K562 (cell line): ENCODE measurements at regions not wholly inside any gene's neighbourhood (a gene's known extent, or its start where the extent isn't known, plus 50 kb on each side); places are given as distances from the start of the nearest gene placed in this dataset.

Experiments used
- ATAC-seq: fragments of 200-7000 bp; cut with Tn5 transposase; 3 replicates; pipeline ENCODE4 v1.9.1; 2020; ENCODE audit warnings: moderate library complexity
- BruUV-seq: library from RNA; stranded (reverse); fragments of 400-500 nt; replicated peaks from 2 replicates; lab custom pipeline; 2021; lab: Mats Ljungman, UMichigan
- CTCF ChIA-PET: fragments of 300-600 bp; formaldehyde crosslinking; extraction: SDS; loops from one replicate; lab custom pipeline; 2021; ENCODE audit warnings: low intra/inter-chr PET ratio; lab: Yijun Ruan, JAX
- POLR2A ChIA-PET: fragments of 300-600, 350-650 bp; sonication (Branson Sonifier 250); formaldehyde crosslinking; extraction: SDS; loops from one replicate; lab custom pipeline; 2021; ENCODE audit warnings: antibody characterized with exemption, inconsistent platforms; lab: Yijun Ruan, JAX
- DNase-seq, 4 experiments: peaks; one replicate each; pipeline versions ENCODE4 v3.0.0 to v3.0.0-alpha.2; 2011 to 2018; ENCODE audit warnings: low spot score in 3 of 4, mixed read lengths in 3 of 4; ENCODE audit errors: extremely low read depth in 1 of 4
- FAIRE-seq: peaks from 2 replicates; lab custom pipeline; 2011; peaks lifted over from hg19 to GRCh38; lab: Jason Lieb, UNC
- H2AFZ ChIP-seq: 2 replicates; pipeline ENCODE4 v1.6.0; 2011; ENCODE audit warnings: low read depth, low read length, control low read depth, inconsistent platforms
- H3K27ac ChIP-seq: fragments of 200-600 bp; 3 replicates; pipeline ENCODE4 v1.8.0; 2011; ENCODE audit warnings: low read depth, mild to moderate bottlenecking, control low read depth, inconsistent platforms, low read length, moderate library complexity, mixed read lengths; ENCODE audit errors: extremely low read depth
- H3K27me3 ChIP-seq, 2 experiments: fragments of 300-600 bp in 1 of 2; 2 replicates in 1 of 2; 3 replicates in 1 of 2; pipeline versions ENCODE4 v1.6.0 to v1.8.0; 2011; ENCODE audit warnings: inconsistent platforms in 2 of 2, low read length in 2 of 2, mild to moderate bottlenecking in 1 of 2, mixed read lengths in 1 of 2, moderate library complexity in 1 of 2; ENCODE audit not compliant: control insufficient read depth in 2 of 2, insufficient read depth in 2 of 2
- H3K36me3 ChIP-seq: fragments of 300-600 bp; 3 replicates; pipeline ENCODE4 v1.8.0; 2011; ENCODE audit warnings: mild to moderate bottlenecking, low read length, inconsistent platforms; ENCODE audit not compliant: control insufficient read depth, insufficient read depth
- H3K4me1 ChIP-seq, 2 experiments: fragments of 200-600 bp in 1 of 2; replicated peaks in 1 of 2; 2 replicates in 1 of 2; 3 replicates in 1 of 2; pipeline versions ENCODE4 v1.5.1 to v1.8.0; 2011; ENCODE audit warnings: inconsistent platforms in 2 of 2, low read length in 2 of 2, mild to moderate bottlenecking in 1 of 2, mixed read lengths in 1 of 2, moderate library complexity in 1 of 2; ENCODE audit not compliant: control insufficient read depth in 2 of 2, insufficient read depth in 2 of 2
- H3K4me2 ChIP-seq: 2 replicates; pipeline ENCODE4 v1.6.1; 2011; ENCODE audit warnings: low read length, control low read depth, inconsistent platforms, mixed read lengths; ENCODE audit not compliant: insufficient read depth
- H3K4me3 ChIP-seq: fragments of 200-600 bp; sonication (generic), shearing (Covaris generic); 2 replicates; pipeline ENCODE4 v1.5.1; 2016; ENCODE audit warnings: control low read depth, inconsistent platforms
- H3K79me2 ChIP-seq: fragments of 200-600 bp; 3 replicates; pipeline ENCODE4 v1.8.0; 2011; ENCODE audit warnings: low read length, inconsistent platforms; ENCODE audit not compliant: control insufficient read depth, insufficient read depth
- H3K9ac ChIP-seq, 2 experiments: 2 replicates each; pipeline versions ENCODE4 v1.6.0 to v1.6.1; 2011; ENCODE audit warnings: low read depth in 2 of 2, low read length in 2 of 2, control low read depth in 1 of 2, inconsistent platforms in 1 of 2, mild to moderate bottlenecking in 1 of 2, mixed read lengths in 1 of 2; ENCODE audit not compliant: insufficient read depth in 1 of 2
- H3K9me1 ChIP-seq: one replicate; pipeline ENCODE4 v1.6.0; 2011; ENCODE audit warnings: inconsistent platforms, mild to moderate bottlenecking, low read length, moderate library complexity; ENCODE audit not compliant: control insufficient read depth, insufficient read depth
- H3K9me3 ChIP-seq: replicated peaks from 2 replicates; pipeline ENCODE4 v1.5.1; 2011; ENCODE audit warnings: low read depth, low read length, inconsistent platforms; ENCODE audit not compliant: control insufficient read depth, insufficient read depth
- H4K20me1 ChIP-seq: replicated peaks from 2 replicates; pipeline ENCODE4 v1.6.1; 2011; ENCODE audit warnings: low read length, inconsistent platforms, mixed read lengths; ENCODE audit not compliant: control insufficient read depth, insufficient read depth
- MBD1 ChIP-seq: fragments of 250-450 bp; sonication (Bioruptor Pico); IDR thresholded peaks from 2 replicates; pipeline ENCODE4 v1.8.0; 2022; ENCODE audit warnings: inconsistent platforms
- NFXL1 ChIP-seq: fragments of 450-650 bp; formaldehyde crosslinking; IDR thresholded peaks from 2 replicates; pipeline ENCODE4 v1.4.0; 2021; ENCODE audit warnings: mild to moderate bottlenecking
- NR3C1 ChIP-seq: sonication (generic); formaldehyde crosslinking; IDR thresholded peaks from 2 replicates; pipeline ENCODE4 v1.8.1; 2022; ENCODE audit warnings: missing genetic modification reagents
- NR4A1 ChIP-seq, 2 experiments: fragments of 250-450 bp in 1 of 2; fragments of 450-650 bp in 1 of 2; sonication (Bioruptor Pico) in 1 of 2; IDR thresholded peaks; 2 replicates each; pipeline versions ENCODE4 v1.4.0 to v1.6.1; 2016 to 2020; ENCODE audit warnings: mild to moderate bottlenecking in 2 of 2, missing compliant biosample characterization in 1 of 2, missing genetic modification characterization in 1 of 2, moderate library complexity in 1 of 2
- SMC3 ChIP-seq: conservative IDR thresholded peaks from 2 replicates; pipeline ENCODE4 v1.6.1; 2011; ENCODE audit warnings: low read depth, low read length, improper control_type of control experiment; ENCODE audit not compliant: insufficient read depth
- ZFP1 ChIP-seq: fragments of 450-650 bp; formaldehyde crosslinking; IDR thresholded peaks from 2 replicates; pipeline ENCODE4 v1.4.0; 2020; ENCODE audit warnings: mild to moderate bottlenecking, mixed read lengths
- ZNF146 ChIP-seq: IDR thresholded peaks from one replicate; pipeline ENCODE4 v1.6.1; 2018; ENCODE audit warnings: missing compliant biosample characterization; ENCODE audit not compliant: unreplicated experiment
- ZNF444 ChIP-seq: fragments of 250-450 bp; sonication (Bioruptor Pico); IDR thresholded peaks from 2 replicates; pipeline ENCODE4 v1.4.0; 2020; ENCODE audit warnings: mild to moderate bottlenecking, moderate library complexity
- WGBS: fragments of 100-300 bp; shearing (Covaris generic); methylation state at CpG from one replicate; pipeline ENCODE4 v1.1.6; 2016; ENCODE audit warnings: low coverage, mixed read lengths; ENCODE audit not compliant: insufficient coverage; ENCODE audit errors: missing lambda C conversion rate; 5-methylcytosine and 5-hydroxymethylcytosine counted together
- in situ Hi-C: fragments of 300-500 bp; cut with MboI; formaldehyde crosslinking; loops from 4 replicates; pipeline ENCODE4 v1.15.0; 2018; ENCODE audit warnings: inconsistent platforms, mixed read lengths
- intact Hi-C: fragments of 100-400 bp; cut with micrococcal nuclease; formaldehyde crosslinking; loops from 2 replicates; pipeline ENCODE4 v1.14.2; 2022

GRCh38 chr11:37770145-37770544 is 1172.1 kb upstream of the RAG2 start:
- H2AFZ ChIP-seq = no peak overlapping the region
- H3K36me3 ChIP-seq = no peaks in the 10 kb centered on the region
- WGBS = 0% methylated on average over 1 of the region's 1 CpG
- ChIA-PET CTCF (no interaction called here), POLR2A (no interaction called here)
- H3K9me3 ChIP-seq = no peaks in the 10 kb centered on the region
- intact Hi-C loops = no loop called here
- H3K4me1 ChIP-seq = no peaks in the 10 kb centered on the region
- no peak for ATAC-seq
- no peaks in the 10 kb centered on the region for H3K9me1 ChIP-seq
- no peak overlapping the region for H3K4me2 ChIP-seq
- no peak overlapping the region for H3K9ac ChIP-seq
- H3K79me2 ChIP-seq = no peaks in the 10 kb centered on the region
- FAIRE-seq = no peak
- in situ Hi-C loops = no loop called here
- no peaks in the 10 kb centered on the region for H4K20me1 ChIP-seq
- no TSS peak for BruUV-seq
- H3K27ac ChIP-seq = no peak overlapping the region
- DNase-seq = no peak
- H3K27me3 ChIP-seq = no peaks in the 10 kb centered on the region
- H3K4me3 ChIP-seq = no peak overlapping the region
- TF ChIP-seq ZNF146 (CRISPR knock-in tag) = no peak
- no peak for TF ChIP-seq NR4A1 (CRISPR knock-in tag; IDR thresholded peaks at IDR 0.05)
- TF ChIP-seq NR4A1 (tag; IDR thresholded peaks at IDR 0.05) = no peak
- TF ChIP-seq, all 486 proteins: peak for 0

GRCh38 chr11:37762079-37762478 is 1164.0 kb upstream of the RAG2 start:
- no peak overlapping the region for H3K4me2 ChIP-seq
- POLR2A ChIA-PET = no interaction called here
- in situ Hi-C loops = no loop called here
- H2AFZ ChIP-seq = no peak overlapping the region
- no peaks in the 10 kb centered on the region for H3K79me2 ChIP-seq
- H3K9me1 ChIP-seq = no peaks in the 10 kb centered on the region
- no peaks in the 10 kb centered on the region for H3K27me3 ChIP-seq
- TF ChIP-seq ZNF444 = no peak
- no peak for TF ChIP-seq ZFP1
- TF ChIP-seq MBD1 (CRISPR knock-in tag) = no peak
- no peak for TF ChIP-seq NR3C1 (CRISPR knock-in tag)
- no peak for TF ChIP-seq SMC3
- TF ChIP-seq NFXL1 (CRISPR knock-in tag) = no peak
- TF ChIP-seq, all 486 proteins: peak for 0
- WGBS = 0% methylated on average over 3 of the region's 3 CpGs
- ATAC-seq = no peak
- Histone ChIP-seq H4K20me1 (no peaks in the 10 kb centered on the region), H3K27ac (no peak overlapping the region), H3K4me3 (no peak overlapping the region), H3K9ac (no peak overlapping the region), H3K36me3 (no peaks in the 10 kb centered on the region), H3K4me1 (no peaks in the 10 kb centered on the region), H3K9me3 (no peaks in the 10 kb centered on the region)
- BruUV-seq = no TSS peak
- CTCF ChIA-PET = no interaction called here
- intact Hi-C loops = no loop called here
- DNase-seq = no peak
- FAIRE-seq = no peak
